Lower leg skin (tissue), 4 donors: ENCODE measurements at regions not wholly inside any gene's neighbourhood (a gene's known extent, or its start where the extent isn't known, plus 50 kb on each side); places are given as distances from the start of the nearest gene placed in this dataset.
"Not testable (repeated sequence)": the region's sequence is repeated elsewhere in the genome, so short reads cannot be mapped to it uniquely, and the experiment has no call there.

Source experiments
- DNase-seq, 2 donors: peaks; one replicate each; pipeline ENCODE4 v3.0.0-alpha.2; 2019; ENCODE audit warnings: low spot score in 2 of 2
- H3K4me3 ChIP-seq: fragments of 200-600 bp; sonication (generic); 2 replicates; pipeline ENCODE4 v1.5.1; 2017; ENCODE audit warnings: mild to moderate bottlenecking, low read depth; ENCODE audit not compliant: poor library complexity, severe bottlenecking
- CTCF ChIP-seq, 3 donors: fragments of 450-650 bp; IDR thresholded peaks; one replicate each; pipeline ENCODE4 v1.5.1; 2016; ENCODE audit warnings: antibody characterized with exemption in 3 of 3, mild to moderate bottlenecking in 3 of 3, moderate library complexity in 2 of 3
- POLR2A ChIP-seq, 2 donors: fragments of 450-650 bp; IDR thresholded peaks; one replicate each; pipeline ENCODE4 v1.6.1; 2016 to 2017; ENCODE audit warnings: antibody characterized with exemption in 2 of 2, mild to moderate bottlenecking in 1 of 2, moderate library complexity in 1 of 2
- WGBS, 2 donors: methylation state at CpG; one replicate each; pipeline ENCODE4 v1.1.5; 2018; 5-methylcytosine and 5-hydroxymethylcytosine counted together
- intact Hi-C: fragments of 100-400 bp; cut with DNase I; formaldehyde crosslinking; loops from one replicate; pipeline ENCODE4 v1.15.0; 2023; ENCODE audit warnings: low total_unique reads

- intact Hi-C loops, result no loop called here
- DNase-seq, result no peak
- 58 to 59% methylated on average over 4 of the region's 4 CpGs for WGBS, 2 donors
- TF ChIP-seq CTCF (IDR thresholded peaks at IDR 0.05), result no peak
- no peak for TF ChIP-seq POLR2A (IDR thresholded peaks at IDR 0.05)
- no peak overlapping the region for H3K4me3 ChIP-seq
These were observed 77.8 kb downstream of the GCNT4 start for GRCh38 chr5:74974451-74975091.

GRCh38 chr5:74973694-74974093, 78.7 kb downstream of the GCNT4 start:
- no peak overlapping the region for H3K4me3 ChIP-seq
- DNase-seq, result no peak
- 91 to 94% methylated on average over 2 of the region's 2 CpGs for WGBS, 2 donors
- intact Hi-C loops, result no loop called here
- no peak for TF ChIP-seq CTCF (IDR thresholded peaks at IDR 0.05)
- no peak for TF ChIP-seq POLR2A (IDR thresholded peaks at IDR 0.05)

GRCh38 chr5:74971947-74972460, 80.4 kb downstream of the GCNT4 start:
- no peak for DNase-seq
- H3K4me3 ChIP-seq, result no peak overlapping the region
- TF ChIP-seq CTCF (IDR thresholded peaks at IDR 0.05) (no peak), POLR2A (IDR thresholded peaks at IDR 0.05) (no peak)
- WGBS, 2 donors, result 81 to 99% methylated on average over 3 of the region's 3 CpGs
- intact Hi-C loops, result no loop called here

- WGBS, 2 donors, result 87 to 94% methylated on average over 8 of the region's 8 CpGs
- H3K4me3 ChIP-seq, DNase-seq, intact Hi-C loops: not testable (repeated sequence)
These were observed 81.5 kb downstream of the GCNT4 start for GRCh38 chr5:74970891-74971290.

GRCh38 chr5:74969726-74970125, 82.6 kb downstream of the GCNT4 start:
- no peak for DNase-seq
- no peak for TF ChIP-seq POLR2A (IDR thresholded peaks at IDR 0.05)
- TF ChIP-seq CTCF (IDR thresholded peaks at IDR 0.05), result no peak
- no peak overlapping the region for H3K4me3 ChIP-seq
- 88 to 92% methylated on average over 3 of the region's 3 CpGs for WGBS, 2 donors
- intact Hi-C loops, result no loop called here

GRCh38 chr5:74966141-74967026, 86.0 kb downstream of the GCNT4 start:
- intact Hi-C loops, result no loop called here
- H3K4me3 ChIP-seq, result no peak overlapping the region
- TF ChIP-seq POLR2A (IDR thresholded peaks at IDR 0.05) (no peak), CTCF (IDR thresholded peaks at IDR 0.05) (no peak)
- DNase-seq, result no peak
- 84% methylated on average over 6 of the region's 6 CpGs for WGBS, 2 donors
